ENCODE measurements at regions not wholly inside any gene's neighbourhood (a gene's known extent, or its start where the extent isn't known, plus 50 kb on each side); places are given as distances from the start of the nearest gene placed in this dataset.

GRCh38 chr6:126867641-126868040 is 250.8 kb upstream of the RSPO3 start:
- Histone ChIP-seq H3K27me3 (replicated peaks in 1 of 2; ENCODE audit: control insufficient read depth in 2 of 2, insufficient read depth in 2 of 2, low read length in 1 of 2) (no peaks in the 10 kb centered on the region), H3K9me3 (replicated peaks; ENCODE audit: control insufficient read depth, insufficient read depth, low read length) (no peaks in the 10 kb centered on the region), H3K4me1 (ENCODE audit: control insufficient read depth, insufficient read depth, low read length) (no peaks in the 10 kb centered on the region), H4K20me1 (ENCODE audit: control insufficient read depth, insufficient read depth) (no peaks in the 10 kb centered on the region), H3K4me3 (no peak overlapping the region), H2AFZ (ENCODE audit: control insufficient read depth, low read depth, low read length) (no peak overlapping the region), H3K9ac (ENCODE audit: control insufficient read depth, insufficient read depth, low read length) (no peak overlapping the region), H3K79me2 (ENCODE audit: control insufficient read depth, insufficient read depth, low read length) (no peaks in the 10 kb centered on the region), H3K36me3 (ENCODE audit: control insufficient read depth in 2 of 2, insufficient read depth in 2 of 2, low read length in 1 of 2) (no peaks in the 10 kb centered on the region), H3K4me2 (ENCODE audit: control insufficient read depth, insufficient read depth) (no peak overlapping the region), H3K27ac (ENCODE audit: control insufficient read depth, insufficient read depth) (no peak overlapping the region)
- DNase-seq (ENCODE audit: low read depth, low spot score) (no peak), FAIRE-seq (no peak), ATAC-seq (no peak)
- RAD21 ChIA-PET (ENCODE audit: unreplicated experiment) = no interaction called here
- TF ChIP-seq SREBF1 (IDR thresholded peaks at IDR 0.05; ENCODE audit: low read length) = no peak
- POLR2A ChIA-PET = no interaction called here
- SMC1A ChIA-PET (ENCODE audit: uncharacterized antibody, unreplicated experiment) = no interaction called here
- intact Hi-C loops (cut with micrococcal nuclease; ENCODE audit: unreplicated experiment) = no loop called here
- 91% methylated on average over 3 of the region's 3 CpGs for WGBS (ENCODE audit: insufficient coverage, insufficient replicate concordance, low lambda C conversion rate, missing lambda C conversion rate)
- in situ Hi-C loops (cut with MboI) = no loop called here
- CTCF ChIA-PET = no interaction called here
- BruUV-seq (replicated peaks) = no TSS peak

- SMC1A ChIA-PET (ENCODE audit: uncharacterized antibody, unreplicated experiment) = interaction anchor here (0.6 kb wide), 1 partner anchor 183 kb away, joined by 3 read pairs; no protein-coding TSS in a partner anchor
- Histone ChIP-seq H4K20me1 (ENCODE audit: control insufficient read depth, insufficient read depth) (no peaks in the 10 kb centered on the region), H3K4me2 (ENCODE audit: control insufficient read depth, insufficient read depth) (no peak overlapping the region), H3K9me3 (replicated peaks; ENCODE audit: control insufficient read depth, insufficient read depth, low read length) (no peaks in the 10 kb centered on the region), H3K9ac (ENCODE audit: control insufficient read depth, insufficient read depth, low read length) (no peak overlapping the region), H3K79me2 (ENCODE audit: control insufficient read depth, insufficient read depth, low read length) (no peaks in the 10 kb centered on the region), H3K27ac (ENCODE audit: control insufficient read depth, insufficient read depth) (no peak overlapping the region), H3K27me3 (replicated peaks in 1 of 2; ENCODE audit: control insufficient read depth in 2 of 2, insufficient read depth in 2 of 2, low read length in 1 of 2) (no peaks in the 10 kb centered on the region), H3K4me1 (ENCODE audit: control insufficient read depth, insufficient read depth, low read length) (no peaks in the 10 kb centered on the region), H3K36me3 (ENCODE audit: control insufficient read depth in 2 of 2, insufficient read depth in 2 of 2, low read length in 1 of 2) (no peaks in the 10 kb centered on the region), H2AFZ (ENCODE audit: control insufficient read depth, low read depth, low read length) (no peak overlapping the region), H3K4me3 (no peak overlapping the region)
- intact Hi-C loops (cut with micrococcal nuclease; ENCODE audit: unreplicated experiment) = no loop called here
- FAIRE-seq = no peak
- BruUV-seq (replicated peaks) = no TSS peak
- ATAC-seq = no peak
- DNase-seq (ENCODE audit: low read depth, low spot score) = no peak
- POLR2A ChIA-PET = no interaction called here
- CTCF ChIA-PET = interaction anchor here (1.5 kb wide), 1 partner anchor 9 kb away, joined by 5 read pairs; no protein-coding TSS in a partner anchor
- RAD21 ChIA-PET (ENCODE audit: unreplicated experiment) = no interaction called here
- in situ Hi-C loops (cut with MboI) = no loop called here
- no peak for TF ChIP-seq STAT1 (conservative IDR thresholded peaks at IDR 0.05)
- no peak for TF ChIP-seq MAX (IDR thresholded peaks at IDR 0.05; ENCODE audit: low read depth, low read length)
- no peak for TF ChIP-seq ZBTB4 (CRISPR knock-in tag; IDR thresholded peaks at IDR 0.05)
- TF ChIP-seq ELK1 (IDR thresholded peaks at IDR 0.05; ENCODE audit: low read depth, low read length) = no peak
- no peak for TF ChIP-seq TBL1XR1 (IDR thresholded peaks at IDR 0.05; ENCODE audit: low read depth, low read length)
- no peak for TF ChIP-seq SIN3A (IDR thresholded peaks at IDR 0.05; ENCODE audit: low read depth, low read length)
- TF ChIP-seq CREB1 (IDR thresholded peaks at IDR 0.05; ENCODE audit: low read depth) = no peak
- no peak for TF ChIP-seq MXI1 (IDR thresholded peaks at IDR 0.05; ENCODE audit: low read depth, low read length)
- no peak for TF ChIP-seq ZNF622 (IDR thresholded peaks at IDR 0.05)
- TF ChIP-seq ZNF24 (IDR thresholded peaks at IDR 0.05) = no peak
- TF ChIP-seq NKRF (conservative IDR thresholded peaks at IDR 0.05) = no peak
- TF ChIP-seq MEF2A (IDR thresholded peaks at IDR 0.05; ENCODE audit: insufficient read depth, low read depth, low read length) = no peak
- TF ChIP-seq RELA (IDR thresholded peaks at IDR 0.05; ENCODE audit: borderline replicate concordance, partially characterized antibody) = no peak
Measured at GRCh38 chr6:126873351-126873750, 245.1 kb upstream of the RSPO3 start.

Data from GM12878 (cell line).